Cerebellar nuclear complex (tissue), 1 donor: ENCODE measurements at regions not wholly inside any gene's neighbourhood (a gene's known extent, or its start where the extent isn't known, plus 50 kb on each side); places are given as distances from the start of the nearest gene placed in this dataset.

ENCODE experiments used
- DNase-seq, 2 experiments: peaks; one replicate each; lab custom pipeline; 2025; lab: John Stamatoyannopoulos, UW

GRCh38 chr12:92359581-92360209 lies 214.0 kb upstream of the BTG1 start:
- DNase-seq: no peak

- DNase-seq: no peak
Measured at GRCh38 chr12:92357584-92358261, 212.1 kb upstream of the BTG1 start.

- DNase-seq: peak in 1 of 2 experiments; percentile 27
Measured at GRCh38 chr12:92356425-92356824, 210.8 kb upstream of the BTG1 start.

GRCh38 chr12:92349635-92350034 lies 204.0 kb upstream of the BTG1 start:
- no peak for DNase-seq

GRCh38 chr12:92342574-92342973 lies 196.9 kb upstream of the BTG1 start:
- no peak for DNase-seq

- DNase-seq: no peak
Measured at GRCh38 chr12:92341065-92341668, 195.5 kb upstream of the BTG1 start.

GRCh38 chr12:92340441-92341064 lies 194.9 kb upstream of the BTG1 start:
- no peak for DNase-seq

- DNase-seq: no peak
Measured at GRCh38 chr12:92340003-92340402, 194.4 kb upstream of the BTG1 start.

GRCh38 chr12:92339198-92339821 lies 193.7 kb upstream of the BTG1 start:
- DNase-seq: no peak

- no peak for DNase-seq
Measured at GRCh38 chr12:92338671-92339070, 193.0 kb upstream of the BTG1 start.

- no peak for DNase-seq
Measured at GRCh38 chr12:92338102-92338501, 192.5 kb upstream of the BTG1 start.

- no peak for DNase-seq
Measured at GRCh38 chr12:92337128-92337527, 191.5 kb upstream of the BTG1 start.

GRCh38 chr12:92336641-92337040 lies 191.0 kb upstream of the BTG1 start:
- no peak for DNase-seq

GRCh38 chr12:92335831-92336230 lies 190.2 kb upstream of the BTG1 start:
- DNase-seq: no peak

GRCh38 chr12:92334552-92334951 lies 188.9 kb upstream of the BTG1 start:
- DNase-seq: no peak

GRCh38 chr12:92332552-92332951 lies 186.9 kb upstream of the BTG1 start:
- DNase-seq: no peak

- no peak for DNase-seq
Measured at GRCh38 chr12:92331383-92331782, 185.7 kb upstream of the BTG1 start.

- no peak for DNase-seq
Measured at GRCh38 chr12:92330654-92331053, 185.0 kb upstream of the BTG1 start.

GRCh38 chr12:92326877-92327276 lies 181.2 kb upstream of the BTG1 start:
- no peak for DNase-seq

- no peak for DNase-seq
Measured at GRCh38 chr12:92324849-92325500, 179.3 kb upstream of the BTG1 start.

GRCh38 chr12:92312463-92312964 lies 166.9 kb upstream of the BTG1 start:
- no peak for DNase-seq
